HEK293 (cell line): ENCODE measurements at regions not wholly inside any gene's neighbourhood (a gene's known extent, or its start where the extent isn't known, plus 50 kb on each side); places are given as distances from the start of the nearest gene placed in this dataset.

Source experiments
- CTCF ChIA-PET: fragments of 350-600 bp; formaldehyde crosslinking; extraction: SDS; loops from one replicate; lab custom pipeline; 2021; ENCODE audit warnings: antibody characterized with exemption; lab: Yijun Ruan, JAX
- POLR2A ChIA-PET: fragments of 300-600 bp; formaldehyde crosslinking; extraction: SDS; loops from one replicate; lab custom pipeline; 2020; ENCODE audit warnings: antibody characterized with exemption, inconsistent platforms; lab: Yijun Ruan, JAX
- H3K27ac ChIP-seq: fragments of 200-500 bp; sonication (Bioruptor generic); 2 replicates; pipeline ENCODE4 v1.5.1; 2014; ENCODE audit warnings: low read depth, low read length, control low read depth, inconsistent platforms; ENCODE audit errors: extremely low read depth
- H3K36me3 ChIP-seq, 2 experiments: fragments of 200-500 bp in 1 of 2; sonication (Bioruptor generic) in 1 of 2; 1 replicate in 1 of 2; 2 replicates in 1 of 2; pipeline ENCODE4 v1.5.1; 2014 to 2017; ENCODE audit warnings: inconsistent platforms in 2 of 2, low read length in 2 of 2; ENCODE audit not compliant: control insufficient read depth in 2 of 2, insufficient read depth in 1 of 2
- H3K4me1 ChIP-seq: fragments of 200-500 bp; sonication (Bioruptor generic); 2 replicates; pipeline ENCODE4 v1.5.1; 2014; ENCODE audit warnings: mild to moderate bottlenecking, low read length, inconsistent platforms; ENCODE audit not compliant: control insufficient read depth, insufficient read depth
- H3K4me3 ChIP-seq: 2 replicates; pipeline ENCODE4 v1.5.1; 2011; ENCODE audit warnings: low read depth, mild to moderate bottlenecking, control low read depth, low read length, moderate library complexity
- H3K9me3 ChIP-seq: fragments of 200-500 bp; sonication (Bioruptor generic); 2 replicates; pipeline ENCODE4 v1.5.1; 2014; ENCODE audit warnings: low read depth, low read length, inconsistent platforms; ENCODE audit not compliant: control insufficient read depth, insufficient read depth
- KLF1 ChIP-seq: fragments of 450-650 bp; formaldehyde crosslinking; IDR thresholded peaks from 2 replicates; pipeline ENCODE4 v1.5.1; 2016; ENCODE audit warnings: missing biosample characterization, missing genetic modification characterization
- SETDB1 ChIP-seq: IDR thresholded peaks from one replicate; pipeline ENCODE4 v1.6.1; 2017; ENCODE audit warnings: mild to moderate bottlenecking, low read length, moderate library complexity, mixed read lengths; ENCODE audit not compliant: insufficient read length
- ZBTB20 ChIP-seq: fragments of 450-650 bp; formaldehyde crosslinking; IDR thresholded peaks from 2 replicates; pipeline ENCODE4 v1.5.1; 2016; ENCODE audit warnings: missing biosample characterization, missing genetic modification characterization
- ZFHX2 ChIP-seq: fragments of 450-650 bp; formaldehyde crosslinking; conservative IDR thresholded peaks from 2 replicates; pipeline ENCODE4 v1.5.1; 2016; ENCODE audit warnings: missing biosample characterization, missing genetic modification characterization
- ZNF174 ChIP-seq: fragments of 450-650 bp; formaldehyde crosslinking; IDR thresholded peaks from 2 replicates; pipeline ENCODE4 v1.5.0; 2017; ENCODE audit warnings: missing biosample characterization, mild to moderate bottlenecking, missing genetic modification characterization
- ZNF239 ChIP-seq: fragments of 450-650 bp; formaldehyde crosslinking; IDR thresholded peaks from 2 replicates; pipeline ENCODE4 v1.5.1; 2016; ENCODE audit warnings: missing biosample characterization, missing genetic modification characterization
- ZNF248 ChIP-seq: fragments of 450-650 bp; formaldehyde crosslinking; IDR thresholded peaks from 2 replicates; pipeline ENCODE4 v1.5.1; 2017; ENCODE audit warnings: missing biosample characterization, missing genetic modification characterization
- ZNF311 ChIP-seq: fragments of 450-650 bp; formaldehyde crosslinking; IDR thresholded peaks from 2 replicates; pipeline ENCODE4 v1.5.1; 2017; ENCODE audit warnings: missing biosample characterization, missing genetic modification characterization, borderline replicate concordance
- ZNF433 ChIP-seq: fragments of 450-650 bp; formaldehyde crosslinking; IDR thresholded peaks from 2 replicates; pipeline ENCODE4 v1.5.1; 2016; ENCODE audit warnings: missing biosample characterization, missing genetic modification characterization, low read depth
- ZNF48 ChIP-seq: fragments of 450-650 bp; formaldehyde crosslinking; IDR thresholded peaks from 2 replicates; pipeline ENCODE4 v1.5.1; 2016; ENCODE audit warnings: missing biosample characterization, missing genetic modification characterization
- ZNF654 ChIP-seq: fragments of 450-650 bp; formaldehyde crosslinking; IDR thresholded peaks from 2 replicates; pipeline ENCODE4 v1.5.1; 2016; ENCODE audit warnings: low read depth, missing biosample characterization, missing genetic modification characterization
- ZNF747 ChIP-seq: fragments of 450-650 bp; formaldehyde crosslinking; IDR thresholded peaks from 2 replicates; pipeline ENCODE4 v1.5.1; 2016; ENCODE audit warnings: missing biosample characterization, missing genetic modification characterization
- TF ChIP-seq, protein P1 (sequence below): fragments of 450-650 bp; formaldehyde crosslinking; IDR thresholded peaks from 2 replicates; pipeline ENCODE4 v1.5.0; 2017; ENCODE audit warnings: missing biosample characterization, missing genetic modification characterization, borderline replicate concordance
- TF ChIP-seq, protein P2 (sequence below): fragments of 450-650 bp; formaldehyde crosslinking; IDR thresholded peaks from 2 replicates; pipeline ENCODE4 v1.5.1; 2016; ENCODE audit warnings: missing biosample characterization, missing genetic modification characterization

DNA sequence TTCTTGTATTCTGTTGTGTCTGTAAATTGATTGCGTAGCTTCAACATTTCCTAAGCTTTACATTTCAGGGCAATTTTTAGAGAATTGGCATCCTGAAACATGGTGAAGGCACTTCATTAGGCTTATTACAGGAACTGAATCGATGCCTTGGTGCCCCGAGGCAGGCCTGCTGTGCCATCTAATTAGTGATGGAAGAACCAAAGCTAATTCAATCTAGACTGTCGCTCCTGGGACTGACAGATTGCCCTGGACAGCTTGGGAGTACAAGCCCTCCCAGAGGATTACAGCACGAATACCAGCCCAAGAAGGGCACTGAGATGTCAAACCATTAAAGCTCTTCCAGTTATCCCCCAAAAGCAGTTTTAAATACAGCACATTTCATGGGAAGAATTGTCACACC lies 243.2 kb upstream of the ZC3H12C start (continued):
- TF ChIP-seq ZNF311 (tag by site-specific recombination) (no peak), ZFHX2 (tag by site-specific recombination) (no peak)
- TF ChIP-seq, protein P1, sequence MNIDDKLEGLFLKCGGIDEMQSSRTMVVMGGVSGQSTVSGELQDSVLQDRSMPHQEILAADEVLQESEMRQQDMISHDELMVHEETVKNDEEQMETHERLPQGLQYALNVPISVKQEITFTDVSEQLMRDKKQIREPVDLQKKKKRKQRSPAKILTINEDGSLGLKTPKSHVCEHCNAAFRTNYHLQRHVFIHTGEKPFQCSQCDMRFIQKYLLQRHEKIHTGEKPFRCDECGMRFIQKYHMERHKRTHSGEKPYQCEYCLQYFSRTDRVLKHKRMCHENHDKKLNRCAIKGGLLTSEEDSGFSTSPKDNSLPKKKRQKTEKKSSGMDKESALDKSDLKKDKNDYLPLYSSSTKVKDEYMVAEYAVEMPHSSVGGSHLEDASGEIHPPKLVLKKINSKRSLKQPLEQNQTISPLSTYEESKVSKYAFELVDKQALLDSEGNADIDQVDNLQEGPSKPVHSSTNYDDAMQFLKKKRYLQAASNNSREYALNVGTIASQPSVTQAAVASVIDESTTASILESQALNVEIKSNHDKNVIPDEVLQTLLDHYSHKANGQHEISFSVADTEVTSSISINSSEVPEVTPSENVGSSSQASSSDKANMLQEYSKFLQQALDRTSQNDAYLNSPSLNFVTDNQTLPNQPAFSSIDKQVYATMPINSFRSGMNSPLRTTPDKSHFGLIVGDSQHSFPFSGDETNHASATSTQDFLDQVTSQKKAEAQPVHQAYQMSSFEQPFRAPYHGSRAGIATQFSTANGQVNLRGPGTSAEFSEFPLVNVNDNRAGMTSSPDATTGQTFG (tag by site-specific recombination): no peak
- TF ChIP-seq, all 188 proteins: peak for 0

DNA sequence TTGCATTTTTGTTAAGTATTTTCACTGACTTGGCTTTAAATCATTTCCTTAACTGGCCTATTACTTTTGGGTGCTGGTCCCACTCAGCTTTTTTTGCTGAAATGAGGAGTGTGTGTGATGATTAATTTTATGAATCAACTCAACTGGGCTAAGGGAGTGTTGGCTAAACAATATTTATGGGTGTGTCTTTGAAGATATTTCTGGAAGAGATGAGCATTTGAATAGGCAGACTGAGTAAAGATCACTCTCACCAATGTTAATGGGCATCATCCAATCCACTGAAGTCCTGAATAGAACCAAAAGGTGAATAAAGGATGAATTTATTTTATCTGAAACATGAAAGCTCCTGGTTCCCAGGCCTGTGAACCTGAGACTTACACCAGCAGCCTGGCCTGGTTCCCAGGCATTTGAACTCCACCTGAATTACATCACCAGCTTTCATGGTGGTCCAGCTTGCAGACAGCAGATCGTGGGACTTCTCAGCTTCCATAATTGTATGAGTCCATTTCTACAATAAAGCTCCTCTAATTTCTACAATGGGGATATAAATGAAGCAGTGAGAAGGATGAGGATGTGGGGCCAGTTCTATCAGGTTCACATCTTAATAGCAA lies 241.3 kb upstream of the ZC3H12C start:
- H3K9me3 ChIP-seq: no peaks in the 10 kb centered on the region
- H3K36me3 ChIP-seq: no peaks in the 10 kb centered on the region
- no peak for TF ChIP-seq ZNF747 (tag by site-specific recombination)
- no peak for TF ChIP-seq SETDB1
- TF ChIP-seq ZNF174 (tag by site-specific recombination): no peak
- TF ChIP-seq ZNF433: no peak
- TF ChIP-seq KLF1 (tag by site-specific recombination): no peak
- TF ChIP-seq, protein P2, sequence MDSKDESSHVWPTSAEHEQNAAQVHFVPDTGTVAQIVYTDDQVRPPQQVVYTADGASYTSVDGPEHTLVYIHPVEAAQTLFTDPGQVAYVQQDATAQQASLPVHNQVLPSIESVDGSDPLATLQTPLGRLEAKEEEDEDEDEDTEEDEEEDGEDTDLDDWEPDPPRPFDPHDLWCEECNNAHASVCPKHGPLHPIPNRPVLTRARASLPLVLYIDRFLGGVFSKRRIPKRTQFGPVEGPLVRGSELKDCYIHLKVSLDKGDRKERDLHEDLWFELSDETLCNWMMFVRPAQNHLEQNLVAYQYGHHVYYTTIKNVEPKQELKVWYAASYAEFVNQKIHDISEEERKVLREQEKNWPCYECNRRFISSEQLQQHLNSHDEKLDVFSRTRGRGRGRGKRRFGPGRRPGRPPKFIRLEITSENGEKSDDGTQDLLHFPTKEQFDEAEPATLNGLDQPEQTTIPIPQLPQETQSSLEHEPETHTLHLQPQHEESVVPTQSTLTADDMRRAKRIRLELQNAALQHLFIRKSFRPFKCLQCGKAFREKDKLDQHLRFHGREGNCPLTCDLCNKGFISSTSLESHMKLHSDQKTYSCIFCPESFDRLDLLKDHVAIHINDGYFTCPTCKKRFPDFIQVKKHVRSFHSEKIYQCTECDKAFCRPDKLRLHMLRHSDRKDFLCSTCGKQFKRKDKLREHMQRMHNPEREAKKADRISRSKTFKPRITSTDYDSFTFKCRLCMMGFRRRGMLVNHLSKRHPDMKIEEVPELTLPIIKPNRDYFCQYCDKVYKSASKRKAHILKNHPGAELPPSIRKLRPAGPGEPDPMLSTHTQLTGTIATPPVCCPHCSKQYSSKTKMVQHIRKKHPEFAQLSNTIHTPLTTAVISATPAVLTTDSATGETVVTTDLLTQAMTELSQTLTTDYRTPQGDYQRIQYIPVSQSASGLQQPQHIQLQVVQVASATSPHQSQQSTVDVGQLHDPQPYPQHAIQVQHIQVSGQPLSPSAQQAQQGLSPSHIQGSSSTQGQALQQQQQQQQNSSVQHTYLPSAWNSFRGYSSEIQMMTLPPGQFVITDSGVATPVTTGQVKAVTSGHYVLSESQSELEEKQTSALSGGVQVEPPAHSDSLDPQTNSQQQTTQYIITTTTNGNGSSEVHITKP: peak; percentile 23; the same call in 1 of the 2 replicates
- peak; percentile 55; the same call in 1 of the 2 replicates for TF ChIP-seq ZBTB20
- TF ChIP-seq, all 188 proteins: peak for 2
- H3K27ac ChIP-seq: no peak overlapping the region
- no peaks in the 10 kb centered on the region for H3K4me1 ChIP-seq
- H3K4me3 ChIP-seq: no peak overlapping the region
- ChIA-PET CTCF (interaction anchor here (1.0 to 4.4 kb wide), 5 partner anchors 12 to 90 kb away, joined by 3 to 71 read pairs (median 4); no protein-coding TSS in a partner anchor), POLR2A (no interaction called here)

DNA sequence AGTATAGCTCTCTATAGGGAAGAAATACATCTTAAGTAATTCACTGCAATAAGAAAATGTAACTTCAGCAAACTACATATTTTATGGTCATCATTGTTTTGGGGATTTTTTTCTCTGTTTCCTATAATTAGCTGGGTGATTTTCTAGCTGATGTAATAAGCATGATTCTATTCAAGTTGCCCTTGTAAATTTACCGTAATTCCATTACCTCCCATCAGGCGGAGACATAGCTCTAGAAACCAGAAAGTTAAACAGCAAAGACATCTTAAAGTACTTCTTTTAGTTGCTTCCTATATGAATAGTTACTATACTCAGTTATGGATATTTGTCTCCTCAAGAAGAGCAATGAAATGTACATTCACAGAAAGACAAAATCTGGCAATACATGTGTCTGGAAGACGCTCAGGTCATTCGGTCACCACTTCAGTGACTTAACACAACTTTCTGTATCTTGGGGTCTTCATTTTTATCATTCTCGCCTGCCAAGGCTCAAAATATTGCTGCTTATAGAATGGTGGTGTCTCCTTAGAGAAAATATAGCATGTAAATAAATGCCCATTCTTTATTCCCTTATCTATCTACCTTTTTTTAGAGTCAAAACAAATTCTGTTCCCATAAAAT lies 239.9 kb upstream of the ZC3H12C start:
- Histone ChIP-seq H3K4me1 (no peaks in the 10 kb centered on the region), H3K9me3 (no peaks in the 10 kb centered on the region), H3K4me3 (no peak overlapping the region), H3K27ac (no peak overlapping the region), H3K36me3 (no peaks in the 10 kb centered on the region)
- CTCF ChIA-PET: interaction anchor here (0.6 to 4.4 kb wide), 13 partner anchors 11 to 1431 kb away, joined by 3 to 71 read pairs (median 3); no protein-coding TSS in a partner anchor
- POLR2A ChIA-PET: no interaction called here
- TF ChIP-seq ZNF654 (tag by site-specific recombination): peak; percentile 52
- no peak for TF ChIP-seq ZNF248 (tag by site-specific recombination)
- TF ChIP-seq ZNF239 (tag by site-specific recombination): no peak
- no peak for TF ChIP-seq ZNF48 (tag by site-specific recombination)
